Left cardiac atrium (tissue), 4 donors: ENCODE measurements at regions not wholly inside any gene's neighbourhood (a gene's known extent, or its start where the extent isn't known, plus 50 kb on each side); places are given as distances from the start of the nearest gene placed in this dataset.

Experiments used
- ATAC-seq, 2 donors: fragments of 200-7000 bp; cut with Tn5 transposase; one replicate each; pipeline ENCODE4 v1.9.1; 2020; ENCODE audit warnings: mild to moderate bottlenecking in 2 of 2, moderate library complexity in 2 of 2
- DNase-seq: peaks from one replicate; pipeline ENCODE4 v3.0.0-alpha.2; 2020
- intact Hi-C, 2 donors: fragments of 100-400 bp; cut with DNase I; formaldehyde crosslinking; loops; one replicate each; pipeline versions ENCODE4 v1.14.1 to v1.15.1; 2022 to 2023
- donor health status: DM: no; HTN: yes; CAD: no.
- donor health status: DM: no; HTN: yes; CAD: no; lungs with severe emphysema.
- donor health status: DM: yes; HTN: yes; CAD: no.
- donor health status: Dilated cardiomyopathy.

- intact Hi-C loops = no loop called here
- DNase-seq (no peak), ATAC-seq (no peak)
Observed at GRCh38 chrX:44096666-44097065, 123.5 kb upstream of the NDP start.

GRCh38 chrX:44094821-44095530 is 121.8 kb upstream of the NDP start:
- no peak for DNase-seq
- ATAC-seq = no peak
- intact Hi-C loops = no loop called here

- ATAC-seq (no peak), DNase-seq (no peak)
- intact Hi-C loops = no loop called here
Observed at GRCh38 chrX:44093431-44093830, 120.2 kb upstream of the NDP start.

- DNase-seq (no peak), ATAC-seq (no peak)
- intact Hi-C loops = no loop called here
Observed at GRCh38 chrX:44092778-44093177, 119.6 kb upstream of the NDP start.

- intact Hi-C loops = no loop called here
- no peak for DNase-seq
- ATAC-seq = no peak
Observed at GRCh38 chrX:44088510-44089144, 115.4 kb upstream of the NDP start.

GRCh38 chrX:44085209-44085608 is 112.0 kb upstream of the NDP start:
- no peak for ATAC-seq
- intact Hi-C loops = no loop called here
- no peak for DNase-seq

GRCh38 chrX:44082829-44083228 is 109.6 kb upstream of the NDP start:
- DNase-seq (no peak), ATAC-seq (no peak)
- intact Hi-C loops = no loop called here

GRCh38 chrX:44080083-44080482 is 106.9 kb upstream of the NDP start:
- DNase-seq = no peak
- intact Hi-C loops = no loop called here
- ATAC-seq = no peak

- no peak for DNase-seq
- ATAC-seq = no peak
- intact Hi-C loops = no loop called here
Observed at GRCh38 chrX:44072631-44073030, 99.4 kb upstream of the NDP start.

GRCh38 chrX:44071847-44072551 is 98.8 kb upstream of the NDP start:
- ATAC-seq = no peak
- DNase-seq = no peak
- intact Hi-C loops = no loop called here

GRCh38 chrX:44071070-44071645 is 98.0 kb upstream of the NDP start:
- intact Hi-C loops = no loop called here
- no peak for DNase-seq
- ATAC-seq = no peak

- DNase-seq = no peak
- ATAC-seq = no peak
- intact Hi-C loops = no loop called here
Observed at GRCh38 chrX:44068043-44068442, 94.9 kb upstream of the NDP start.

- DNase-seq (no peak), ATAC-seq (no peak)
- intact Hi-C loops = no loop called here
Observed at GRCh38 chrX:44063606-44064005, 90.4 kb upstream of the NDP start.

GRCh38 chrX:44062840-44063239 is 89.7 kb upstream of the NDP start:
- intact Hi-C loops = no loop called here
- DNase-seq (no peak), ATAC-seq (no peak)

GRCh38 chrX:44061968-44062614 is 88.9 kb upstream of the NDP start:
- DNase-seq (no peak), ATAC-seq (no peak)
- intact Hi-C loops = no loop called here

GRCh38 chrX:44060221-44060620 is 87.0 kb upstream of the NDP start:
- DNase-seq = no peak
- ATAC-seq = no peak
- intact Hi-C loops = no loop called here

GRCh38 chrX:44058339-44058738 is 85.1 kb upstream of the NDP start:
- ATAC-seq (no peak), DNase-seq (no peak)
- intact Hi-C loops = no loop called here

GRCh38 chrX:44055638-44056037 is 82.4 kb upstream of the NDP start:
- intact Hi-C loops = no loop called here

GRCh38 chrX:44054863-44055601 is 81.8 kb upstream of the NDP start:
- no peak for DNase-seq
- ATAC-seq = no peak
- intact Hi-C loops = no loop called here

More at GRCh38 chrX:44055638-44056037, 82.4 kb upstream of the NDP start:
- DNase-seq (no peak), ATAC-seq (no peak)
